SK-N-SH (cell line): ENCODE measurements at regions not wholly inside any gene's neighbourhood (a gene's known extent, or its start where the extent isn't known, plus 50 kb on each side); places are given as distances from the start of the nearest gene placed in this dataset.

Experiments used
- CTCF ChIA-PET: fragments of 300-600, 350-600 bp; formaldehyde crosslinking; extraction: SDS; loops from one replicate; lab custom pipeline; 2021; lab: Yijun Ruan, JAX
- POLR2A ChIA-PET: fragments of 350-600 bp; sonication (Branson Sonifier 250); formaldehyde crosslinking; extraction: SDS; loops from one replicate; lab custom pipeline; 2020; ENCODE audit warnings: antibody characterized with exemption, inconsistent platforms; lab: Yijun Ruan, JAX
- DNase-seq: peaks from one replicate; pipeline ENCODE4 v3.0.0; 2012
- H2AFZ ChIP-seq: fragments of 200-600 bp; sonication (generic); 2 replicates; pipeline ENCODE4 v1.8.1; 2016; ENCODE audit warnings: antibody characterized with exemption, mild to moderate bottlenecking, low read depth
- H3F3A ChIP-seq: fragments of 200-600 bp; sonication (generic); replicated peaks from 2 replicates; pipeline ENCODE3; 2016; ENCODE audit warnings: antibody characterized with exemption, mild to moderate bottlenecking; ENCODE audit not compliant: insufficient read depth
- H3K27ac ChIP-seq, 2 experiments: fragments of 200-500 bp in 1 of 2; fragments of 200-600 bp in 1 of 2; sonication (Bioruptor generic) in 1 of 2; sonication (generic), shearing (Covaris generic) in 1 of 2; 2 replicates each; pipeline versions ENCODE4 v1.5.1 to v1.6.1; 2014 to 2016; ENCODE audit warnings: low read depth in 2 of 2, inconsistent platforms in 1 of 2, low read length in 1 of 2, mild to moderate bottlenecking in 1 of 2, mixed read lengths in 1 of 2
- H3K27me3 ChIP-seq: fragments of 200-600 bp; sonication (generic), shearing (Covaris generic); 2 replicates; pipeline ENCODE4 v1.6.1; 2016; ENCODE audit warnings: mixed run types; ENCODE audit not compliant: insufficient read depth
- H3K36me3 ChIP-seq, 2 experiments: fragments of 200-500 bp in 1 of 2; fragments of 200-600 bp in 1 of 2; sonication (Bioruptor generic) in 1 of 2; sonication (generic) in 1 of 2; replicated peaks in 1 of 2; 2 replicates each; pipeline versions ENCODE3 to v1.5.1; 2014 to 2016; ENCODE audit warnings: low read length in 1 of 2, mild to moderate bottlenecking in 1 of 2; ENCODE audit not compliant: insufficient read depth in 2 of 2, control insufficient read depth in 1 of 2
- H3K4me1 ChIP-seq, 2 experiments: fragments of 200-500 bp in 1 of 2; fragments of 200-600 bp in 1 of 2; sonication (Bioruptor generic) in 1 of 2; sonication (generic), shearing (Covaris generic) in 1 of 2; 2 replicates each; pipeline versions ENCODE4 v1.5.1 to v1.6.1; 2014 to 2016; ENCODE audit warnings: low read depth in 1 of 2, low read length in 1 of 2, mixed run types in 1 of 2; ENCODE audit not compliant: insufficient read depth in 2 of 2, control insufficient read depth in 1 of 2
- H3K4me2 ChIP-seq: fragments of 200-600 bp; sonication (generic), shearing (Covaris generic); 2 replicates; pipeline ENCODE4 v1.6.1; 2017; ENCODE audit warnings: mixed run types
- H3K4me3 ChIP-seq, 2 experiments: fragments of 200-500 bp in 1 of 2; fragments of 200-600 bp in 1 of 2; sonication (Bioruptor generic) in 1 of 2; sonication (generic), shearing (Covaris generic) in 1 of 2; 2 replicates each; pipeline versions ENCODE4 v1.5.1 to v1.8.1; 2014 to 2016; ENCODE audit warnings: low read depth in 2 of 2, inconsistent platforms in 1 of 2, low read length in 1 of 2, mild to moderate bottlenecking in 1 of 2, mixed read lengths in 1 of 2, moderate library complexity in 1 of 2
- H3K79me2 ChIP-seq: fragments of 200-600 bp; sonication (generic); 2 replicates; pipeline ENCODE4 v1.8.1; 2017; ENCODE audit warnings: mild to moderate bottlenecking; ENCODE audit not compliant: insufficient read depth
- H3K9ac ChIP-seq: fragments of 200-600 bp; sonication (generic); 2 replicates; pipeline ENCODE4 v1.6.1; 2017; ENCODE audit warnings: mixed run types
- H3K9me2 ChIP-seq: fragments of 200-600 bp; sonication (generic); 2 replicates; pipeline ENCODE4 v1.6.1; 2017; ENCODE audit warnings: mixed run types
- H3K9me3 ChIP-seq: fragments of 200-600 bp; sonication (generic); 2 replicates; pipeline ENCODE4 v1.6.1; 2017; ENCODE audit warnings: mixed run types, mild to moderate bottlenecking, moderate library complexity
- H4K20me1 ChIP-seq: fragments of 200-600 bp; sonication (generic); 2 replicates; pipeline ENCODE4 v1.6.1; 2017; ENCODE audit warnings: mild to moderate bottlenecking, mixed run types; ENCODE audit not compliant: insufficient read depth
- CHD2 ChIP-seq: fragments of 150-350 bp; IDR thresholded peaks from 2 replicates; pipeline ENCODE4 v1.6.1; 2018; ENCODE audit warnings: low read length; ENCODE audit not compliant: partially characterized antibody
- EZH2phosphoT487 ChIP-seq: fragments of 200-600 bp; sonication (generic); IDR thresholded peaks from 2 replicates; pipeline ENCODE4 v1.6.1; 2017; ENCODE audit warnings: low read depth, mixed run types, mild to moderate bottlenecking, antibody characterized with exemption, moderate library complexity, borderline replicate concordance
- FOXJ3 ChIP-seq: sonication (generic); formaldehyde crosslinking; IDR thresholded peaks from 2 replicates; pipeline ENCODE4 v1.5.1; 2020; ENCODE audit warnings: mild to moderate bottlenecking, missing genetic modification reagents
- GABPA ChIP-seq: IDR thresholded peaks from 2 replicates; pipeline ENCODE4 v1.4.0; 2012; ENCODE audit warnings: low read depth, mild to moderate bottlenecking
- JUND ChIP-seq: IDR thresholded peaks from 2 replicates; pipeline ENCODE4 v1.4.0; 2012
- MEF2A ChIP-seq: IDR thresholded peaks from 2 replicates; pipeline ENCODE4 v1.4.0; 2012; ENCODE audit warnings: low read depth, borderline replicate concordance
- NFIC ChIP-seq: IDR thresholded peaks from 2 replicates; pipeline ENCODE4 v1.4.0; 2012; ENCODE audit warnings: borderline replicate concordance
- POLR2AphosphoS5 ChIP-seq: IDR thresholded peaks from 2 replicates; pipeline ENCODE4 v1.6.1; 2012; ENCODE audit warnings: low read depth, low read length
- RAD21 ChIP-seq: IDR thresholded peaks from 2 replicates; pipeline ENCODE4 v1.6.1; 2012; ENCODE audit warnings: mild to moderate bottlenecking, low read length
- RFX5 ChIP-seq: IDR thresholded peaks from 2 replicates; pipeline ENCODE4 v1.6.1; 2012; ENCODE audit warnings: mild to moderate bottlenecking, improper control_type of control experiment, low read length
- RXRA ChIP-seq: IDR thresholded peaks from 2 replicates; pipeline ENCODE4 v1.4.0; 2012; ENCODE audit warnings: low read depth, mild to moderate bottlenecking, borderline replicate concordance
- SMC3 ChIP-seq: IDR thresholded peaks from 2 replicates; pipeline ENCODE4 v1.6.1; 2012; ENCODE audit warnings: low read depth, low read length, improper control_type of control experiment
- TCF12 ChIP-seq: IDR thresholded peaks from 2 replicates; pipeline ENCODE4 v1.4.0; 2012
- TEAD4 ChIP-seq: IDR thresholded peaks from 2 replicates; pipeline ENCODE4 v1.4.0; 2012; ENCODE audit warnings: mild to moderate bottlenecking, borderline replicate concordance; ENCODE audit not compliant: insufficient read depth
- YY1 ChIP-seq: IDR thresholded peaks from 2 replicates; pipeline ENCODE4 v1.4.0; 2012; ENCODE audit warnings: low read depth, mild to moderate bottlenecking
- WGBS: methylation state at CpG from one replicate; pipeline ENCODE4 v1.1.6; 2017; ENCODE audit warnings: low lambda C conversion rate; 5-methylcytosine and 5-hydroxymethylcytosine counted together
- TF ChIP-seq, protein P1 (sequence below): fragments of 150-350 bp; IDR thresholded peaks from 2 replicates; pipeline ENCODE4 v1.6.1; 2017; ENCODE audit warnings: antibody characterized with exemption, low read length, low read depth, borderline replicate concordance

DNA sequence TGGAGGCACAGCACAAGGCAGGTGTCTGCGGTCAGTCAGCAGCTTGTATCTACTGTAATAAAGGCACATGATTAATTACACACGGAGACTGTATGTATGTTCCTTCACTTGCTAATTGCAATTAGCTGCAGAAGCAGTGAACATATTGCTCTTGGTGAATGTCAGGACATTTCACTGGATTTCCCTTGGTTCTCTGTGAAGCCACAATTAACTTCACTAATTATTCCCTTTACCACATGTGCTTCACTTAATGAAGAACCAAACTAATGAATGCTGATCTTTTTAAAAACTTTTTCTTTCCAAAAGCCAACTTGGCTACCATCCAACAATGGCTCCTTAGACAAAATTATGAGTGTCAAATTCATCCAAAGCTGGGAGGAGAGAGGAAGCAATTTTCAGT, 290.7 kb downstream of the ADRA2A start:
- CTCF ChIA-PET, result interaction anchor here (0.9 kb wide), 1 partner anchor 18 kb away, joined by 3 read pairs; no protein-coding TSS in a partner anchor
- Histone ChIP-seq H3K36me3 (no peaks in the 10 kb centered on the region), H3K9ac (no peak overlapping the region), H3K4me1 (no peaks in the 10 kb centered on the region), H3K4me3 (no peak overlapping the region), H3K79me2 (no peaks in the 10 kb centered on the region), H2AFZ (no peak overlapping the region), H3K27ac (no peak overlapping the region), H4K20me1 (no peaks in the 10 kb centered on the region), H3K27me3 (no peaks in the 10 kb centered on the region), H3K4me2 (no peak overlapping the region), H3F3A (no peaks in the 10 kb centered on the region)
- WGBS, result 36% methylated on average over 2 of the region's 2 CpGs
- POLR2A ChIA-PET, result no interaction called here
- TF ChIP-seq FOXJ3 (CRISPR knock-in tag) (no peak), NFIC (no peak)
- TF ChIP-seq, all 33 proteins: peak for 0
- no peak for DNase-seq
- Histone ChIP-seq H3K9me3 (no peaks in the 10 kb centered on the region), H3K9me2 (no peaks in the 10 kb centered on the region)

DNA sequence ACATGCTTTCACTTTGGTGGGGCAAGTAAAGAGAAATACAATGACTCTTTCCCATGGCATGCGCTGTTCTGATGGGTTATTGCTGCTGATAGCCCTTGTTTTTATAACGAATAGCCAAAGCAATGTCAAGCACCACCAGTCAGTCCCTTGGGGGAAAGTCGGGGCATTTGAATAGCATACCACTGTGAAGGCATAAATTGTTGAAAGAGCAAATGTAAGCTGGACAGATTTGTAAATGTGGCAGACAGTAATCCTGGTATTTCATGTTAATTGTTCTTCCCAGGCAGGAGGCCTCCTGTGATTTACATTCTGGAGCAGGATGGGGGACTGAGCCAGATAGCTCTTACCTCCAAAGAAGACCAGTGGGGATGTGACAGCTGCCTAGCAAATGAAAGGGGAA, 293.3 kb downstream of the ADRA2A start:
- H2AFZ ChIP-seq, result no peak overlapping the region
- CTCF ChIA-PET, result no interaction called here
- H3K9me2 ChIP-seq, result no peaks in the 10 kb centered on the region
- no peaks in the 10 kb centered on the region for H3K27me3 ChIP-seq
- TF ChIP-seq POLR2AphosphoS5, result no peak
- TF ChIP-seq RFX5, result no peak
- no peak for TF ChIP-seq YY1
- no peak for TF ChIP-seq MEF2A
- no peak for TF ChIP-seq EZH2phosphoT487
- no peak for TF ChIP-seq JUND
- TF ChIP-seq, protein P1, sequence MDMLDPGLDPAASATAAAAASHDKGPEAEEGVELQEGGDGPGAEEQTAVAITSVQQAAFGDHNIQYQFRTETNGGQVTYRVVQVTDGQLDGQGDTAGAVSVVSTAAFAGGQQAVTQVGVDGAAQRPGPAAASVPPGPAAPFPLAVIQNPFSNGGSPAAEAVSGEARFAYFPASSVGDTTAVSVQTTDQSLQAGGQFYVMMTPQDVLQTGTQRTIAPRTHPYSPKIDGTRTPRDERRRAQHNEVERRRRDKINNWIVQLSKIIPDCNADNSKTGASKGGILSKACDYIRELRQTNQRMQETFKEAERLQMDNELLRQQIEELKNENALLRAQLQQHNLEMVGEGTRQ, result no peak
- no peak for TF ChIP-seq TCF12
- TF ChIP-seq CHD2, result no peak
- no peak for TF ChIP-seq NFIC
- no peak for TF ChIP-seq SMC3
- TF ChIP-seq GABPA, result no peak
- no peak for TF ChIP-seq RXRA
- TF ChIP-seq, all 33 proteins: peak for 0
- Histone ChIP-seq H3K27ac (no peak overlapping the region), H3F3A (no peaks in the 10 kb centered on the region), H3K9me3 (no peaks in the 10 kb centered on the region), H3K36me3 (no peaks in the 10 kb centered on the region), H3K4me1 (no peaks in the 10 kb centered on the region), H4K20me1 (no peaks in the 10 kb centered on the region), H3K9ac (no peak overlapping the region), H3K4me3 (no peak overlapping the region), H3K79me2 (no peaks in the 10 kb centered on the region), H3K4me2 (no peak overlapping the region)
- WGBS, result 7% methylated on average over 3 of the region's 3 CpGs
- POLR2A ChIA-PET, result no interaction called here
- no peak for DNase-seq

DNA sequence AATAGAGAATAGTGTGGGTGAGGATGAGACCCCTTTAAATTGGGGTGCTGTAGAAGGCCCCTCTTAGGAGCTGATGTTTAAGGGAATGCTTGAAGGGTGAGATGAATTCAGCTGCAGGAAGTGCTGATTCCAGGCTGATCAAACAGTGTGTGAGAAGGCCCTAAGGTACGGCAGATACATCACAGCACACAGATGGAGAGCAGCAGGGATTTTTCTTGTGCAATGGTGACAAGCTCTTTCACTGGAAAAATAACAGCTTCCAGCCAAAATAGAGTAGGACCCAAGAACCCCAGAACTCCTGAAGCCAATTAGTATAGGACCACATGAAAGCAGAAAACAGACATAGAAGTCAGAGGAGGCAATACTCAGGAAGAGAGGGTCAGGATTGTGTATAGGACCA, 296.9 kb downstream of the ADRA2A start:
- Histone ChIP-seq H4K20me1 (no peaks in the 10 kb centered on the region), H3K27ac (no peak overlapping the region), H2AFZ (no peak overlapping the region), H3K27me3 (no peaks in the 10 kb centered on the region), H3K9me2 (no peaks in the 10 kb centered on the region), H3K4me2 (no peak overlapping the region), H3K4me1 (no peaks in the 10 kb centered on the region), H3K36me3 (no peaks in the 10 kb centered on the region), H3K9ac (no peak overlapping the region), H3K79me2 (no peaks in the 10 kb centered on the region), H3K4me3 (no peak overlapping the region), H3K9me3 (no peaks in the 10 kb centered on the region), H3F3A (no peaks in the 10 kb centered on the region)
- ChIA-PET CTCF (no interaction called here), POLR2A (no interaction called here)
- 7% methylated on average over 1 of the region's 1 CpG for WGBS
- DNase-seq, result no peak
- TF ChIP-seq RAD21, result no peak
- TF ChIP-seq, protein P1, result no peak
- no peak for TF ChIP-seq TEAD4
